H1 (cell line): ENCODE measurements at regions not wholly inside any gene's neighbourhood (a gene's known extent, or its start where the extent isn't known, plus 50 kb on each side); places are given as distances from the start of the nearest gene placed in this dataset.

ENCODE experiments used
- CTCF ChIA-PET: fragments of 300-600 bp; sonication (Branson Sonifier 250); formaldehyde crosslinking; loops from one replicate; lab custom pipeline; 2021; ENCODE audit not compliant: partially characterized antibody; lab: Charles Lee
- POLR2A ChIA-PET: fragments of 300-600 bp; sonication (Branson Sonifier 250); formaldehyde crosslinking; loops from one replicate; lab custom pipeline; 2021; ENCODE audit warnings: inconsistent platforms; ENCODE audit not compliant: partially characterized antibody; lab: Charles Lee
- DNase-seq, 2 experiments: peaks; one replicate each; pipeline versions ENCODE4 v3.0.0 to v3.0.0-alpha.2; 2010 to 2022; ENCODE audit warnings: low spot score in 2 of 2, low read depth in 1 of 2, mixed read lengths in 1 of 2
- FAIRE-seq: peaks from 2 replicates; lab custom pipeline; 2011; peaks lifted over from hg19 to GRCh38; lab: Jason Lieb, UNC
- H2AFZ ChIP-seq: 2 replicates; pipeline ENCODE4 v1.8.1; 2012; ENCODE audit warnings: low read length, inconsistent platforms
- H2AK5ac ChIP-seq: 2 replicates; pipeline ENCODE4 v1.6.1; 2013; ENCODE audit warnings: low read depth, low read length
- H2BK120ac ChIP-seq: replicated peaks from 2 replicates; pipeline ENCODE3; 2013; ENCODE audit warnings: low read depth, low read length, inconsistent platforms
- H2BK12ac ChIP-seq: 2 replicates; pipeline ENCODE4 v1.6.1; 2013; ENCODE audit warnings: low read depth, low read length
- H2BK15ac ChIP-seq: 2 replicates; pipeline ENCODE4 v1.6.1; 2013; ENCODE audit warnings: low read length
- H2BK20ac ChIP-seq: 2 replicates; pipeline ENCODE4 v1.6.1; 2013; ENCODE audit warnings: low read length
- H2BK5ac ChIP-seq: 2 replicates; pipeline ENCODE4 v1.6.1; 2013; ENCODE audit warnings: low read depth, low read length
- H3K14ac ChIP-seq: 2 replicates; pipeline ENCODE4 v1.6.1; 2013; ENCODE audit warnings: inconsistent platforms; ENCODE audit not compliant: insufficient read length
- H3K18ac ChIP-seq: 2 replicates; pipeline ENCODE4 v1.6.1; 2013; ENCODE audit warnings: low read length; ENCODE audit errors: extremely low read depth
- H3K23ac ChIP-seq: 2 replicates; pipeline ENCODE4 v1.6.1; 2013; ENCODE audit warnings: inconsistent platforms; ENCODE audit not compliant: insufficient read length
- H3K23me2 ChIP-seq: 2 replicates; pipeline ENCODE4 v1.6.1; 2013; ENCODE audit warnings: low read depth, low read length
- H3K27ac ChIP-seq: 2 replicates; pipeline ENCODE4 v1.6.1; 2011; ENCODE audit warnings: low read depth, low read length, inconsistent platforms
- H3K27me3 ChIP-seq, 4 experiments: replicated peaks in 1 of 4; 1 replicate in 1 of 4; 2 replicates in 3 of 4; pipeline versions ENCODE4 v1.6.1 to v1.8.1; 2011 to 2013; ENCODE audit warnings: low read length in 3 of 4, mild to moderate bottlenecking in 3 of 4, inconsistent platforms in 2 of 4, mixed read lengths in 2 of 4, moderate library complexity in 1 of 4; ENCODE audit not compliant: control insufficient read depth in 3 of 4, insufficient read depth in 3 of 4; ENCODE audit errors: extremely low read depth in 1 of 4
- H3K36me3 ChIP-seq, 4 experiments: 2 replicates each; pipeline versions ENCODE4 v1.6.1 to v1.8.1; 2011 to 2013; ENCODE audit warnings: mild to moderate bottlenecking in 4 of 4, low read length in 3 of 4, moderate library complexity in 2 of 4, control low read depth in 1 of 4, inconsistent platforms in 1 of 4; ENCODE audit not compliant: insufficient read depth in 4 of 4, control insufficient read depth in 2 of 4
- H3K4ac ChIP-seq: replicated peaks from 2 replicates; pipeline ENCODE3; 2013; ENCODE audit warnings: low read length, low read depth, mixed read lengths, inconsistent platforms; ENCODE audit not compliant: insufficient read length
- H3K4me1 ChIP-seq, 4 experiments: replicated peaks in 1 of 4; 1 replicate in 1 of 4; 2 replicates in 3 of 4; pipeline versions ENCODE4 v1.6.1 to v1.8.1; 2011 to 2013; ENCODE audit warnings: low read length in 3 of 4, inconsistent platforms in 2 of 4, mixed read lengths in 1 of 4; ENCODE audit not compliant: insufficient read depth in 4 of 4, control insufficient read depth in 3 of 4
- H3K4me2 ChIP-seq, 2 experiments: 2 replicates each; pipeline versions ENCODE4 v1.6.1 to v1.8.1; 2011 to 2013; ENCODE audit warnings: low read depth in 2 of 2, low read length in 2 of 2, control low read depth in 1 of 2, inconsistent platforms in 1 of 2, mild to moderate bottlenecking in 1 of 2; ENCODE audit not compliant: insufficient read depth in 1 of 2
- H3K4me3 ChIP-seq, 4 experiments: fragments of 200-600, 300-600 bp in 1 of 4; sonication (generic), shearing (Covaris generic), sonication (Bioruptor Twin) in 1 of 4; 2 replicates each; pipeline versions ENCODE4 v1.5.1 to v1.8.1; 2011 to 2016; ENCODE audit warnings: low read length in 4 of 4, low read depth in 3 of 4, control low read depth in 2 of 4, inconsistent platforms in 2 of 4, mild to moderate bottlenecking in 2 of 4, mixed read lengths in 1 of 4, moderate library complexity in 1 of 4; ENCODE audit not compliant: insufficient read depth in 2 of 4; ENCODE audit errors: extremely low read depth in 1 of 4
- H3K56ac ChIP-seq: replicated peaks from 2 replicates; pipeline ENCODE3; 2013; ENCODE audit warnings: low read depth, mild to moderate bottlenecking, mixed read lengths, low read length, inconsistent platforms; ENCODE audit not compliant: insufficient read length
- H3K79me1 ChIP-seq: 2 replicates; pipeline ENCODE4 v1.6.1; 2013; ENCODE audit warnings: low read depth, low read length, control low read depth
- H3K79me2 ChIP-seq, 2 experiments: 2 replicates each; pipeline versions ENCODE4 v1.6.1 to v1.8.1; 2012 to 2013; ENCODE audit warnings: low read length in 2 of 2, mild to moderate bottlenecking in 2 of 2, inconsistent platforms in 1 of 2; ENCODE audit not compliant: insufficient read depth in 2 of 2, control insufficient read depth in 1 of 2
- H3K9ac ChIP-seq, 4 experiments: replicated peaks in 1 of 4; 1 replicate in 1 of 4; 2 replicates in 3 of 4; pipeline versions ENCODE4 v1.6.1 to v1.8.1; 2011 to 2013; ENCODE audit warnings: low read depth in 3 of 4, low read length in 3 of 4, control low read depth in 2 of 4, mild to moderate bottlenecking in 2 of 4, moderate library complexity in 2 of 4, inconsistent platforms in 1 of 4; ENCODE audit errors: extremely low read depth in 1 of 4
- H3K9me3 ChIP-seq, 2 experiments: 2 replicates each; pipeline versions ENCODE4 v1.6.1 to v1.8.1; 2012 to 2013; ENCODE audit warnings: mild to moderate bottlenecking in 2 of 2, moderate library complexity in 2 of 2, control low read depth in 1 of 2, inconsistent platforms in 1 of 2, low read depth in 1 of 2, low read length in 1 of 2, mixed read lengths in 1 of 2; ENCODE audit not compliant: insufficient read depth in 2 of 2
- H4K20me1 ChIP-seq, 2 experiments: replicated peaks in 1 of 2; 2 replicates each; pipeline versions ENCODE3 to v1.8.1; 2011 to 2013; ENCODE audit warnings: inconsistent platforms in 2 of 2, low read length in 2 of 2, mild to moderate bottlenecking in 1 of 2; ENCODE audit not compliant: insufficient read depth in 2 of 2, control insufficient read depth in 1 of 2
- H4K5ac ChIP-seq: 2 replicates; pipeline ENCODE4 v1.6.1; 2013; ENCODE audit warnings: low read length, low read depth, mixed read lengths, inconsistent platforms; ENCODE audit not compliant: insufficient read length
- H4K8ac ChIP-seq: 2 replicates; pipeline ENCODE4 v1.8.0; 2013; ENCODE audit warnings: mild to moderate bottlenecking, moderate library complexity, low read length, inconsistent platforms; ENCODE audit not compliant: insufficient read depth; ENCODE audit errors: extremely low read depth
- H4K91ac ChIP-seq: replicated peaks from 2 replicates; pipeline ENCODE3; 2013; ENCODE audit warnings: low read length, mixed read lengths, inconsistent platforms; ENCODE audit not compliant: insufficient read length
- SIX5 ChIP-seq: IDR thresholded peaks from 2 replicates; pipeline ENCODE4 v1.6.1; 2011; ENCODE audit warnings: mild to moderate bottlenecking, low read depth, low read length
- SUZ12 ChIP-seq: fragments of 200-600 bp; sonication (generic); IDR thresholded peaks from 2 replicates; pipeline ENCODE4 v1.6.1; 2012; ENCODE audit warnings: mild to moderate bottlenecking, inconsistent platforms, low read length, moderate library complexity, mixed read lengths
- WGBS, 2 experiments: shearing (Covaris generic) in 1 of 2; methylation state at CpG; one replicate each; pipeline versions ENCODE4 v1.1.6 to v1.1.7; 2013 to 2015; ENCODE audit warnings: low lambda C conversion rate in 2 of 2, mixed read lengths in 2 of 2, inconsistent platforms in 1 of 2, low coverage in 1 of 2, missing lambda C conversion rate in 1 of 2; ENCODE audit not compliant: insufficient replicate concordance in 2 of 2, insufficient coverage in 1 of 2, insufficient read length in 1 of 2; ENCODE audit errors: extremely low coverage in 1 of 2, missing lambda C conversion rate in 1 of 2; 5-methylcytosine and 5-hydroxymethylcytosine counted together

DNA sequence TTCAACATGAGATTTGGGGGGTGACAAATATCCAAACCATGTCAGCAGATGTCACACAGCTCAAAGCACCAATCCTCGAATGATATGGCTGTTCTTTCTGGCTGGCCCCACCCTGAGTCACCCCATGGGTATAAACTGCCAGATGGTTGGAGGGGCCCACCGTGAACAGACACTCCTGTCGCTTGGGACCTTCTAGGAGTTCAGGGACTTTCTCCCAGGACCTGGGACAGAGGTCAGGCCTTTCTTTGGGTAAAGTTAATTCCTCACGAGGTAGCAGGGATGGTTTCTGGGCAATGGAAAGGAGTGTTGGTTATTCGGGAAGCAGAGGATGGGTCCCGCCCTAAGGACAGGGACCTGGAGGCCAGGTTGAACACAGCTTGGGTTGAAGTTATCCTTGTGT lies 262.0 kb downstream of the ACTR3B start:
- no peak overlapping the region for H2BK15ac ChIP-seq
- H2BK12ac ChIP-seq: no peak overlapping the region
- H3K4me2 ChIP-seq: no peak overlapping the region
- no peak overlapping the region for H2BK120ac ChIP-seq
- H3K79me2 ChIP-seq: no peaks in the 10 kb centered on the region
- H4K5ac ChIP-seq: no peak overlapping the region
- H2AK5ac ChIP-seq: no peak overlapping the region
- no peak for DNase-seq
- H3K4ac ChIP-seq: no peak overlapping the region
- H3K18ac ChIP-seq: no peak overlapping the region
- no peak overlapping the region for H4K8ac ChIP-seq
- H3K36me3 ChIP-seq: no peaks in the 10 kb centered on the region
- TF ChIP-seq SIX5 (no peak), SUZ12 (no peak)
- TF ChIP-seq, all 59 proteins: peak for 0
- Histone ChIP-seq H3K9ac (no peak overlapping the region), H4K91ac (no peak overlapping the region), H3K23me2 (no peaks in the 10 kb centered on the region), H4K20me1 (no peaks in the 10 kb centered on the region), H3K27me3 (no peaks in the 10 kb centered on the region), H3K79me1 (no peaks in the 10 kb centered on the region), H3K27ac (no peak overlapping the region), H3K9me3 (peaks cover 0 to 4% of the 10 kb centered on the region in 2 experiments; a peak in 2 of 4 replicates), H3K56ac (no peak overlapping the region), H3K23ac (no peak overlapping the region), H2BK20ac (no peak overlapping the region), H2BK5ac (no peak overlapping the region), H3K4me3 (no peak overlapping the region), H3K4me1 (peaks cover 2 to 10% (median 5%) of the 10 kb centered on the region in 4 experiments), H2AFZ (no peak overlapping the region), H3K14ac (no peak overlapping the region)
- POLR2A ChIA-PET: no interaction called here
- CTCF ChIA-PET: no interaction called here
- WGBS, 2 experiments: 96% methylated on average over 6 of the region's 6 CpGs; no CpG with 5 or more reads in 1 of the 2 experiments
- no peak for FAIRE-seq
